Body of pancreas (tissue), 4 donors: ENCODE measurements at regions not wholly inside any gene's neighbourhood (a gene's known extent, or its start where the extent isn't known, plus 50 kb on each side); places are given as distances from the start of the nearest gene placed in this dataset. TPM values are rescaled to one million over a fixed set of nuclear protein-coding genes. Genes with fewer than 3 reads are reported as not detected.
A peak's percentile ranks its signal among the peaks of the same experiment; 100 is the strongest.

Experiments used
- ATAC-seq: fragments of 150-250 bp; one replicate; pipeline ENCODE4 v1.9.1; 2016
- DNase-seq, 4 donors: peaks; one replicate each; pipeline ENCODE4 v3.0.0-alpha.2; 2019
- H3K27ac ChIP-seq, 4 donors: fragments of 200-600 bp; sonication (generic); 1 replicate in 3 of 4; 2 replicates in 1 of 4; pipeline versions ENCODE4 v1.5.1 to v1.6.1; 2016 to 2019; ENCODE audit warnings: mild to moderate bottlenecking in 1 of 4, mixed read lengths in 1 of 4, moderate library complexity in 1 of 4
- H3K27me3 ChIP-seq, 2 donors: fragments of 200-600 bp; sonication (generic); one replicate each; pipeline ENCODE4 v1.6.0; 2016; ENCODE audit warnings: mild to moderate bottlenecking in 1 of 2
- H3K36me3 ChIP-seq, 2 donors: fragments of 200-600 bp; sonication (generic); replicated peaks in 1 of 2; 2 replicates each; pipeline ENCODE4 v1.5.1; 2016; ENCODE audit warnings: low read depth in 2 of 2; ENCODE audit not compliant: insufficient read depth in 1 of 2
- H3K4me1 ChIP-seq: fragments of 200-600 bp; sonication (generic); one replicate; pipeline ENCODE4 v1.6.0; 2016
- H3K4me3 ChIP-seq, 2 donors: fragments of 200-600 bp; sonication (generic); 1 replicate in 1 of 2; 2 replicates in 1 of 2; pipeline ENCODE4 v1.5.1; 2016 to 2019
- H3K9me3 ChIP-seq, 3 donors: fragments of 200-600 bp; sonication (generic); 1 replicate in 2 of 3; 2 replicates in 1 of 3; pipeline ENCODE4 v1.5.1; 2016
- CTCF ChIP-seq, 7 experiments: fragments of 450-650 bp in 4 of 7; fragments of 200-600 bp in 3 of 7; sonication (generic) in 3 of 7; IDR thresholded peaks; one replicate each; pipeline ENCODE4 v1.5.1; 2016 to 2019; ENCODE audit warnings: antibody characterized with exemption in 7 of 7
- POLR2A ChIP-seq, 3 donors: fragments of 450-650 bp; IDR thresholded peaks; one replicate each; pipeline ENCODE4 v1.6.1; 2016; ENCODE audit warnings: antibody characterized with exemption in 3 of 3, mild to moderate bottlenecking in 2 of 3
- WGBS, 2 donors: methylation state at CpG; one replicate each; pipeline ENCODE4 v1.1.5; 2017; 5-methylcytosine and 5-hydroxymethylcytosine counted together
- intact Hi-C: fragments of 100-400 bp; cut with DNase I; formaldehyde crosslinking; loops from one replicate; pipeline ENCODE4 v1.15.1; 2023
- small RNA-seq: library from RNA; depleted of rRNA; stranded (forward); fragments of <200 nt; gene quantifications from one replicate; pipeline ENCODE3, GENCODE V24; 2016

- no peaks in the 10 kb centered on the region for H3K27me3 ChIP-seq
- no peak overlapping the region for H3K27ac ChIP-seq
- no peaks in the 10 kb centered on the region for H3K36me3 ChIP-seq
- WGBS, 2 donors: 48 to 71% methylated on average over 5 of the region's 5 CpGs
- ATAC-seq (no peak), DNase-seq (no peak)
- H3K9me3 ChIP-seq: no peaks in the 10 kb centered on the region
- TF ChIP-seq CTCF (IDR thresholded peaks at IDR 0.05): no peak
- no peak for TF ChIP-seq POLR2A (IDR thresholded peaks at IDR 0.05)
- H3K4me1 ChIP-seq: no peaks in the 10 kb centered on the region
- no peak overlapping the region for H3K4me3 ChIP-seq
- intact Hi-C loops: no loop called here
Measured at GRCh38 chr9:101796044-101796443, 57.6 kb upstream of the GRIN3A start.

GRCh38 chr9:101795147-101795546, 56.7 kb upstream of the GRIN3A start:
- Histone ChIP-seq H3K27me3 (no peaks in the 10 kb centered on the region), H3K4me3 (no peak overlapping the region), H3K9me3 (no peaks in the 10 kb centered on the region), H3K4me1 (no peaks in the 10 kb centered on the region), H3K36me3 (no peaks in the 10 kb centered on the region), H3K27ac (no peak overlapping the region)
- ATAC-seq (no peak), DNase-seq (no peak)
- TF ChIP-seq POLR2A (IDR thresholded peaks at IDR 0.05): no peak
- no peak for TF ChIP-seq CTCF (IDR thresholded peaks at IDR 0.05)
- WGBS, 2 donors: 65 to 71% methylated on average over 2 of the region's 2 CpGs
- intact Hi-C loops: no loop called here

DNA sequence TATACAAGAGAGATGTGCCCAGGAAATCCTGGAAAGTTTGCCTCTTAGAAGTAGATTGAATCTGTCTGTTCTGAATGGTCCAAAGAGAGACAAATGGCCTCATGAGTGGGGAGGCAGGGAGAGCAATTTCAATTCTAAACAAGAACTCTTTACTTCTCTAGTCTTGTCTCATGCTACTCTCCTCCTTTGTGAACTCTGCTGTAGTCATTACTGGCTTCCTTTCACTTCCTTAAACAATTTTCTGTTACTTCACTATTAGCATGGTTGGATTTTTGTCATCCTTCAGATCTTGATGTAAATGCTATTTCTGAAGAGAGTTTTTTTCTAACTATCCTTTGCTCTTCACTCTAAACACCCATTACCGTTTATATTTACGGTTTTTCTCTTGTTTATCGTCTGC, 54.0 kb upstream of the GRIN3A start:
- no peaks in the 10 kb centered on the region for H3K9me3 ChIP-seq
- intact Hi-C loops: no loop called here
- no peak for TF ChIP-seq POLR2A (IDR thresholded peaks at IDR 0.05)
- TF ChIP-seq CTCF (IDR thresholded peaks at IDR 0.05): no peak
- 60 to 62% methylated on average over 3 of the region's 3 CpGs for WGBS, 2 donors
- no peak for ATAC-seq
- H3K27ac ChIP-seq: no peak overlapping the region
- no peaks in the 10 kb centered on the region for H3K36me3 ChIP-seq
- H3K27me3 ChIP-seq: no peaks in the 10 kb centered on the region
- H3K4me1 ChIP-seq: no peaks in the 10 kb centered on the region
- no peak overlapping the region for H3K4me3 ChIP-seq
- no peak for DNase-seq

- intact Hi-C loops: no loop called here
- Histone ChIP-seq H3K27ac (no peak overlapping the region), H3K4me3 (no peak overlapping the region), H3K4me1 (no peaks in the 10 kb centered on the region), H3K36me3 (no peaks in the 10 kb centered on the region), H3K9me3 (no peaks in the 10 kb centered on the region), H3K27me3 (no peaks in the 10 kb centered on the region)
- ATAC-seq (no peak), DNase-seq (peak; percentile 20 to 54 (median 33))
- 0 to 9% methylated on average over 3 of the region's 3 CpGs for WGBS, 2 donors
- TF ChIP-seq CTCF (IDR thresholded peaks at IDR 0.05) (peak in 5 of 7 experiments; percentile 12 to 51 (median 37)), POLR2A (IDR thresholded peaks at IDR 0.05) (no peak)
Measured at GRCh38 chr9:101791938-101792337, 53.5 kb upstream of the GRIN3A start.

DNA sequence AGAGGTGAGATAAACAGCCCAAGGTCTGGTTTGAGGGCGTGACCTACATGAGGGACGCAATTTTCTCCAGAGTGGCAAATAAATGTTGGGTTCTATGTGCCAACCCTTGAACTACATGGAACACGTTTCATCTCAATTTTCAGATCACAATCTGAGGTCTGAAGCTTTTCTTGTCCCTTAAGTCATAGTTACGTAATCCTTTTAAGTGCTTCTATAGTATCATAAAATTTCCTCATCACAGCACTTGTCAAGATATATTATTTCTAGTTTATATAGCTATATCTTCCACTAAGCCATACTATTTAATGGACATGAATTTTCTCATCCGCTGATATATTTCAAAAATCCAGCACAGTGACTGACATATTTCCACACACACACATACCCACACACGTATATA, 53.1 kb upstream of the GRIN3A start:
- Histone ChIP-seq H3K36me3 (no peaks in the 10 kb centered on the region), H3K9me3 (no peaks in the 10 kb centered on the region), H3K4me3 (no peak overlapping the region), H3K27ac (no peak overlapping the region), H3K27me3 (no peaks in the 10 kb centered on the region), H3K4me1 (no peaks in the 10 kb centered on the region)
- intact Hi-C loops: no loop called here
- TF ChIP-seq POLR2A (IDR thresholded peaks at IDR 0.05): no peak
- TF ChIP-seq CTCF (IDR thresholded peaks at IDR 0.05): no peak
- no peak for ATAC-seq
- 49 to 52% methylated on average over 6 of the region's 6 CpGs for WGBS, 2 donors
- DNase-seq: no peak

Small RNA genes lying in the stretch of these regions (small RNA-seq; reads per million reads assigned to genes)
- not detected for gene RNU6-329P
